Gastroesophageal sphincter (tissue), 3 donors: ENCODE measurements at regions not wholly inside any gene's neighbourhood (a gene's known extent, or its start where the extent isn't known, plus 50 kb on each side); places are given as distances from the start of the nearest gene placed in this dataset.

Experiments used
- POLR2A ChIP-seq, 2 donors: fragments of 450-650 bp; IDR thresholded peaks; one replicate each; pipeline ENCODE4 v1.6.1; 2017; ENCODE audit warnings: antibody characterized with exemption in 2 of 2, mild to moderate bottlenecking in 2 of 2, moderate library complexity in 1 of 2
- TF ChIP-seq, protein P1 (sequence below), 4 experiments: fragments of 200-600 bp in 2 of 4; fragments of 450-650 bp in 2 of 4; sonication (generic) in 1 of 4; IDR thresholded peaks; one replicate each; pipeline ENCODE4 v1.5.1; 2017 to 2019; ENCODE audit warnings: antibody characterized with exemption in 4 of 4, mild to moderate bottlenecking in 2 of 4, moderate library complexity in 2 of 4

DNA sequence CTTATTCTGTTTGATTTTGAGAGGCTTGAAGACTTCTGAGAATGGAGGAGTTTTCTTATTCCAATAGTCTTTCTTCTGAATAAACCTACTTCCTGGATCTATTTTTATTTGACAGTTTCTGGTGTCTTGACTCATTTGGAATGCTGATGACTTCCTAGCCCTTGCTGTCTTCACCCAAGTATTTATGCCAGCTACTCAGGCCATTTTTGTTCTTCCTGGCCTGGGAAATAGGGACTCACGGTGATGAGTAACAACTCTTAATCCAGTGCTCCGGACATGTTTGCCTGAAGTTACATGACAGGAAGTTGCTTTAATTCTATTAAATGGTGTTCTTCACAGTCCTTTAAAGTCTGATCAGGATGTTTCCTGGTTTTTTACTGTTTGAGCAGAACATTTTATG, 272.1 kb upstream of the EYS start:
- TF ChIP-seq POLR2A (IDR thresholded peaks at IDR 0.05), result no peak
- TF ChIP-seq, protein P1, sequence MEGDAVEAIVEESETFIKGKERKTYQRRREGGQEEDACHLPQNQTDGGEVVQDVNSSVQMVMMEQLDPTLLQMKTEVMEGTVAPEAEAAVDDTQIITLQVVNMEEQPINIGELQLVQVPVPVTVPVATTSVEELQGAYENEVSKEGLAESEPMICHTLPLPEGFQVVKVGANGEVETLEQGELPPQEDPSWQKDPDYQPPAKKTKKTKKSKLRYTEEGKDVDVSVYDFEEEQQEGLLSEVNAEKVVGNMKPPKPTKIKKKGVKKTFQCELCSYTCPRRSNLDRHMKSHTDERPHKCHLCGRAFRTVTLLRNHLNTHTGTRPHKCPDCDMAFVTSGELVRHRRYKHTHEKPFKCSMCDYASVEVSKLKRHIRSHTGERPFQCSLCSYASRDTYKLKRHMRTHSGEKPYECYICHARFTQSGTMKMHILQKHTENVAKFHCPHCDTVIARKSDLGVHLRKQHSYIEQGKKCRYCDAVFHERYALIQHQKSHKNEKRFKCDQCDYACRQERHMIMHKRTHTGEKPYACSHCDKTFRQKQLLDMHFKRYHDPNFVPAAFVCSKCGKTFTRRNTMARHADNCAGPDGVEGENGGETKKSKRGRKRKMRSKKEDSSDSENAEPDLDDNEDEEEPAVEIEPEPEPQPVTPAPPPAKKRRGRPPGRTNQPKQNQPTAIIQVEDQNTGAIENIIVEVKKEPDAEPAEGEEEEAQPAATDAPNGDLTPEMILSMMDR (IDR thresholded peaks at IDR 0.05), result no peak
